PC-3 (cell line): ENCODE measurements at regions not wholly inside any gene's neighbourhood (a gene's known extent, or its start where the extent isn't known, plus 50 kb on each side); places are given as distances from the start of the nearest gene placed in this dataset.

Experiments
- ATAC-seq: fragments of 200-7000 bp; cut with Tn5 transposase; 2 replicates; pipeline ENCODE4 v1.9.1; 2020; ENCODE audit warnings: mild to moderate bottlenecking, moderate library complexity
- BruUV-seq: library from RNA; stranded (reverse); fragments of 400-500 nt; replicated peaks from 2 replicates; lab custom pipeline; 2021; lab: Mats Ljungman, UMichigan
- CTCF ChIA-PET: fragments of 300-600 bp; sonication (Branson Sonifier 250); formaldehyde crosslinking; loops from one replicate; lab custom pipeline; 2022; ENCODE audit warnings: antibody characterized with exemption; lab: Charles Lee
- POLR2A ChIA-PET: fragments of 300-600 bp; sonication (Branson Sonifier 250); formaldehyde crosslinking; loops from one replicate; lab custom pipeline; 2022; ENCODE audit warnings: antibody characterized with exemption; ENCODE audit not compliant: unreplicated experiment; lab: Charles Lee
- DNase-seq: peaks from one replicate; pipeline ENCODE4 v3.0.0-alpha.2; 2015
- H2AFZ ChIP-seq: fragments of 300-600 bp; sonication (generic); 2 replicates; pipeline ENCODE4 v1.6.0; 2016; ENCODE audit warnings: antibody characterized with exemption, low read length
- H3F3A ChIP-seq: fragments of 300-600 bp; sonication (generic); one replicate; pipeline ENCODE4 v1.6.0; 2017; ENCODE audit warnings: antibody characterized with exemption, low read length, control low read depth, mild to moderate bottlenecking; ENCODE audit not compliant: unreplicated experiment
- H3K27ac ChIP-seq: fragments of 300-600 bp; sonication (generic); 2 replicates; pipeline ENCODE4 v1.5.1; 2016; ENCODE audit warnings: mild to moderate bottlenecking, low read length
- H3K27me3 ChIP-seq: fragments of 300-600 bp; sonication (generic); 2 replicates; pipeline ENCODE4 v1.6.1; 2016; ENCODE audit warnings: low read length, mixed read lengths
- H3K36me3 ChIP-seq: fragments of 300-600 bp; sonication (generic); 2 replicates; pipeline ENCODE4 v1.6.1; 2016; ENCODE audit warnings: low read depth, mixed run types, low read length, mixed read lengths
- H3K4me1 ChIP-seq: fragments of 300-600 bp; sonication (generic); 2 replicates; pipeline ENCODE4 v1.5.1; 2016; ENCODE audit warnings: low read length; ENCODE audit not compliant: insufficient read depth
- H3K4me2 ChIP-seq: fragments of 300-600 bp; sonication (generic); 2 replicates; pipeline ENCODE4 v1.6.0; 2016; ENCODE audit warnings: low read length
- H3K4me3 ChIP-seq: fragments of 300-600 bp; sonication (generic); 2 replicates; pipeline ENCODE4 v1.5.1; 2016; ENCODE audit warnings: mild to moderate bottlenecking, low read length, mixed read lengths
- H3K79me2 ChIP-seq: fragments of 300-600 bp; sonication (generic); 2 replicates; pipeline ENCODE4 v1.6.1; 2017; ENCODE audit warnings: low read length, mixed read lengths
- H3K9ac ChIP-seq: fragments of 300-600 bp; sonication (generic); 2 replicates; pipeline ENCODE4 v1.6.0; 2016; ENCODE audit warnings: mild to moderate bottlenecking, low read length
- H3K9me2 ChIP-seq: fragments of 300-600 bp; sonication (generic); replicated peaks from 2 replicates; pipeline ENCODE4 v1.6.1; 2016; ENCODE audit warnings: mixed run types, low read length, mixed read lengths
- H3K9me3 ChIP-seq: fragments of 300-600 bp; sonication (generic); 2 replicates; pipeline ENCODE4 v1.6.1; 2016; ENCODE audit warnings: low read length, mixed read lengths
- H4K20me1 ChIP-seq: fragments of 300-600 bp; sonication (generic); 2 replicates; pipeline ENCODE4 v1.6.1; 2016; ENCODE audit warnings: low read length, mixed read lengths
- EZH2 ChIP-seq: fragments of 300-600 bp; sonication (generic); IDR thresholded peaks from one replicate; pipeline ENCODE4 v1.6.1; 2017; ENCODE audit warnings: antibody characterized with exemption, mild to moderate bottlenecking, low read length; ENCODE audit not compliant: unreplicated experiment
- EZH2phosphoT487 ChIP-seq: fragments of 300-600 bp; sonication (generic); IDR thresholded peaks from 2 replicates; pipeline ENCODE4 v1.6.1; 2018; ENCODE audit warnings: mild to moderate bottlenecking, antibody characterized with exemption, low read length, borderline replicate concordance
- intact Hi-C: fragments of 100-400 bp; cut with micrococcal nuclease; formaldehyde crosslinking; loops from 2 replicates; pipeline ENCODE4 v1.9.0; 2023
- TF ChIP-seq, protein P1 (sequence below): fragments of 300-600 bp; sonication (generic); conservative IDR thresholded peaks from 2 replicates; pipeline ENCODE4 v1.5.1; 2017; ENCODE audit warnings: antibody characterized with exemption, low read depth, mild to moderate bottlenecking, low read length

DNA sequence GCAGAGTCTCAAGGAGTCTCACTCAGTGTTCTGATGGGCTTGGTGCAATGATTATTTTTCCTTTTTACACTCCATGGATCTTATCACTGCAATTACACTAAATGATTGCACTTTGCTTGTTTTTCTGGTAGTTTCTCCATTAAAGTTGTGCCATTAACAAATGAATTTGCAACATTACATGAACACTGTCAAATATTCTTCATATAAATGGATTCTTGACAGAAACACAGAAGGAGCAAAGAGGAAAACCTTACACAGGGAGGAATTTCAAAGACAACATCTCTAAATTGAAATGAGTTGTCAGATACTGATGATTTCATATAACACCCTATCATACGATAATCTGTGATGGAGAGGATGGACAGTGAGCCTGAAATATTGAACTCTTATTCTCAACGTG lies 65.4 kb upstream of the CHST9 start:
- Histone ChIP-seq H3K4me2 (no peak overlapping the region), H3K36me3 (no peaks in the 10 kb centered on the region), H3F3A (no peaks in the 10 kb centered on the region), H4K20me1 (no peaks in the 10 kb centered on the region), H3K4me3 (no peak overlapping the region), H2AFZ (no peak overlapping the region), H3K27me3 (peaks cover 34% of the 10 kb centered on the region), H3K9me3 (no peaks in the 10 kb centered on the region), H3K9ac (no peak overlapping the region), H3K9me2 (no peaks in the 10 kb centered on the region), H3K4me1 (no peaks in the 10 kb centered on the region), H3K79me2 (no peaks in the 10 kb centered on the region), H3K27ac (no peak overlapping the region)
- ChIA-PET CTCF (no interaction called here), POLR2A (no interaction called here)
- no peak for ATAC-seq
- no TSS peak for BruUV-seq
- TF ChIP-seq, protein P1, sequence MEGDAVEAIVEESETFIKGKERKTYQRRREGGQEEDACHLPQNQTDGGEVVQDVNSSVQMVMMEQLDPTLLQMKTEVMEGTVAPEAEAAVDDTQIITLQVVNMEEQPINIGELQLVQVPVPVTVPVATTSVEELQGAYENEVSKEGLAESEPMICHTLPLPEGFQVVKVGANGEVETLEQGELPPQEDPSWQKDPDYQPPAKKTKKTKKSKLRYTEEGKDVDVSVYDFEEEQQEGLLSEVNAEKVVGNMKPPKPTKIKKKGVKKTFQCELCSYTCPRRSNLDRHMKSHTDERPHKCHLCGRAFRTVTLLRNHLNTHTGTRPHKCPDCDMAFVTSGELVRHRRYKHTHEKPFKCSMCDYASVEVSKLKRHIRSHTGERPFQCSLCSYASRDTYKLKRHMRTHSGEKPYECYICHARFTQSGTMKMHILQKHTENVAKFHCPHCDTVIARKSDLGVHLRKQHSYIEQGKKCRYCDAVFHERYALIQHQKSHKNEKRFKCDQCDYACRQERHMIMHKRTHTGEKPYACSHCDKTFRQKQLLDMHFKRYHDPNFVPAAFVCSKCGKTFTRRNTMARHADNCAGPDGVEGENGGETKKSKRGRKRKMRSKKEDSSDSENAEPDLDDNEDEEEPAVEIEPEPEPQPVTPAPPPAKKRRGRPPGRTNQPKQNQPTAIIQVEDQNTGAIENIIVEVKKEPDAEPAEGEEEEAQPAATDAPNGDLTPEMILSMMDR: no peak
- TF ChIP-seq EZH2phosphoT487: no peak
- no peak for TF ChIP-seq EZH2
- no peak for DNase-seq
- intact Hi-C loops: no loop called here

DNA sequence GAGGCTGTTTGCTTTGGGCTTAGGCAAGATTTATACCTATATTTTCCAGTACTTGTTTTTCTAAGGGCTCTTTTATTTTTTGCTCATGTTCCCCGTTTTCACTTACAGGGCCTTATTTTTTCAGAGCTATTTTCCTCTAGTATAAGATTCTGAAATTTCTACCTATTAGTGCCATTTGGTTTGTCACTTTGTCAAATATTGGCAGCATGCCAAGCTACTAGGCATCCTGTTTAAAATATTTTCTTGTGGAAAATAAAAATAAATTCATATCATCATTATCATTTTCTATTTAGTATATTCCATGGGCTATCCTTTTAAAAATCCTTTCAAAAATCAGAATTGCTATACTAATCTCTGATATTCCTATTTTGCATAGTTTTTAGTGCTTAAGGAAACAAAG lies 64.8 kb upstream of the CHST9 start:
- Histone ChIP-seq H3K9me3 (no peaks in the 10 kb centered on the region), H3K27me3 (peaks cover 36% of the 10 kb centered on the region), H3K4me1 (no peaks in the 10 kb centered on the region), H3K79me2 (no peaks in the 10 kb centered on the region), H3K9ac (no peak overlapping the region), H3K9me2 (no peaks in the 10 kb centered on the region), H2AFZ (no peak overlapping the region), H3K36me3 (no peaks in the 10 kb centered on the region), H3K4me2 (no peak overlapping the region), H3K4me3 (no peak overlapping the region), H3F3A (no peaks in the 10 kb centered on the region), H3K27ac (no peak overlapping the region), H4K20me1 (no peaks in the 10 kb centered on the region)
- POLR2A ChIA-PET: no interaction called here
- intact Hi-C loops: no loop called here
- DNase-seq (no peak), ATAC-seq (no peak)
- TF ChIP-seq EZH2phosphoT487 (no peak), EZH2 (no peak)
- TF ChIP-seq, protein P1: no peak
- CTCF ChIA-PET: no interaction called here
- BruUV-seq: no TSS peak

DNA sequence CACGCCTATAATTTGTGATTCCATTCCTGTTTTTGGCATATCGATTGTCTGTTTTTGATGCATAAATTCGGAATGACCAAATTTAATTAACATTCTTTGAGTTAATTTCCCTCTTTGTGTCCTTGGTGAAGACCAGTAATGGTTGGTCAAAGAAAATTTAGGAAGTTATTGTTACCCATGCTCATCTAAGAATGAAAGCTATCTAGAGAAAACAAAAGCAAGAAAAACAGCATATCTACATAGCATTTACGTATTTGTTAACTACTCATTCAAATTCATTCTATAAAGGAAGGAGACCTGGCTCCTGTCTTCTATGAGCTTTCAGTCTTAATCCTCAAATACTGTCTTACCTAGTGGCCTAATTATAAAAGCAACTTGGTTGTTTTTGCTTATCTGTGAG lies 59.2 kb upstream of the CHST9 start:
- Histone ChIP-seq H3F3A (no peaks in the 10 kb centered on the region), H3K9ac (no peak overlapping the region), H3K4me2 (no peak overlapping the region), H3K4me3 (no peak overlapping the region), H3K27ac (no peak overlapping the region), H3K9me3 (no peaks in the 10 kb centered on the region), H3K4me1 (no peaks in the 10 kb centered on the region), H3K36me3 (no peaks in the 10 kb centered on the region), H3K27me3 (peaks cover 67% of the 10 kb centered on the region), H4K20me1 (no peaks in the 10 kb centered on the region), H3K9me2 (no peaks in the 10 kb centered on the region), H2AFZ (no peak overlapping the region), H3K79me2 (no peaks in the 10 kb centered on the region)
- ATAC-seq: no peak
- no TSS peak for BruUV-seq
- no peak for DNase-seq
- POLR2A ChIA-PET: no interaction called here
- TF ChIP-seq, protein P1: no peak
- TF ChIP-seq EZH2 (no peak), EZH2phosphoT487 (no peak)
- CTCF ChIA-PET: no interaction called here
- intact Hi-C loops: no loop called here
